ENCODE measurements at regions not wholly inside any gene's neighbourhood (a gene's known extent, or its start where the extent isn't known, plus 50 kb on each side); places are given as distances from the start of the nearest gene placed in this dataset.

DNA sequence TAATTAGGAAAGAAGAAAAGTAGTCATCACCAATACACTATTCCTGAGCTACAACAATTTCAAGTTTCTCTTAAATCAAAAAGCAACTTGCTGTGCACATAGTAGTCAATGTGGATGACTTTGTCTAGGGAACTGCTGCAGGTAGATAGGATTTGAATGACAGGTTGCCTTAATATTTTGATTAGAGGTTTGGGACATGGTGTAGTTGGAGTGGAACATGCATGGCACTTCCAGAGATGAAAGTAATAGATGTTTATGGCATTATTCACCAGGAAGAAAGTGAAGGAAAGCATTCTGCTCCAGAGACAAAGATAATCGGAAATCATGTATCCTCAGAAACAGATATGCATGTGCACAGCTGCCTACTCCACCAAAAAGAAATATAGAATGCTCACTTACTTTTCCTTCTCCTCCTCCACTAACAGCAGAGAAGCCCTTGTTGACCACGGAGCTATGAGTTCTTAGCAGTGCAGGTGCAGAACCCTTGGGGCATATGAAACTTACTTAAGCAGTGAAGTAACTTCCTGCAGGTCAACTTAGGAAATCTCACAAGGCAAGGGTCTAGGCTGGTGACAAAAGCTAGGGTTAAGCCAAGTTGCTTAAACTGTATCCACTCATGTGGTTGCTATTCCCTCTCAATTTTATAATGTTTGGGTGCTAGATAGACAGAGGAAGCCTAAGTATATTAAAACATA is 390.8 kb downstream of the HNRNPD start:
- no peaks in the 10 kb centered on the region for H3K27me3 ChIP-seq (replicated peaks; ENCODE audit: control insufficient read depth, insufficient read depth, low read length)
- no peaks in the 10 kb centered on the region for H3K9me3 ChIP-seq
- POLR2A ChIA-PET, result interaction anchor here (0.6 kb wide), 1 partner anchor 22 kb away, joined by 3 read pairs; no protein-coding TSS in a partner anchor
- peaks cover 3% of the 10 kb centered on the region for H3K4me1 ChIP-seq
- H3K4me3 ChIP-seq (ENCODE audit: low read depth, low read length), result no peak overlapping the region
- no TSS peak for BruUV-seq (replicated peaks)
- Mint-ChIP-seq H3K9me3 (ENCODE audit: unreplicated experiment) (no peaks in the 10 kb centered on the region), H3K27me3 (ENCODE audit: insufficient read depth, unreplicated experiment) (no peaks in the 10 kb centered on the region), H3K4me1 (ENCODE audit: low read depth, unreplicated experiment) (no peaks in the 10 kb centered on the region), H3K27ac (ENCODE audit: unreplicated experiment) (no peak overlapping the region), H3K4me3 (ENCODE audit: unreplicated experiment) (no peak overlapping the region), H3K36me3 (ENCODE audit: insufficient read depth, unreplicated experiment) (no peaks in the 10 kb centered on the region)
- CTCF ChIA-PET, result no interaction called here
- no peaks in the 10 kb centered on the region for H3K36me3 ChIP-seq (ENCODE audit: control insufficient read depth, insufficient read depth, low read length)
- TF ChIP-seq, protein P1, sequence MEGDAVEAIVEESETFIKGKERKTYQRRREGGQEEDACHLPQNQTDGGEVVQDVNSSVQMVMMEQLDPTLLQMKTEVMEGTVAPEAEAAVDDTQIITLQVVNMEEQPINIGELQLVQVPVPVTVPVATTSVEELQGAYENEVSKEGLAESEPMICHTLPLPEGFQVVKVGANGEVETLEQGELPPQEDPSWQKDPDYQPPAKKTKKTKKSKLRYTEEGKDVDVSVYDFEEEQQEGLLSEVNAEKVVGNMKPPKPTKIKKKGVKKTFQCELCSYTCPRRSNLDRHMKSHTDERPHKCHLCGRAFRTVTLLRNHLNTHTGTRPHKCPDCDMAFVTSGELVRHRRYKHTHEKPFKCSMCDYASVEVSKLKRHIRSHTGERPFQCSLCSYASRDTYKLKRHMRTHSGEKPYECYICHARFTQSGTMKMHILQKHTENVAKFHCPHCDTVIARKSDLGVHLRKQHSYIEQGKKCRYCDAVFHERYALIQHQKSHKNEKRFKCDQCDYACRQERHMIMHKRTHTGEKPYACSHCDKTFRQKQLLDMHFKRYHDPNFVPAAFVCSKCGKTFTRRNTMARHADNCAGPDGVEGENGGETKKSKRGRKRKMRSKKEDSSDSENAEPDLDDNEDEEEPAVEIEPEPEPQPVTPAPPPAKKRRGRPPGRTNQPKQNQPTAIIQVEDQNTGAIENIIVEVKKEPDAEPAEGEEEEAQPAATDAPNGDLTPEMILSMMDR (IDR thresholded peaks at IDR 0.05; ENCODE audit: insufficient read depth in 1 of 2, low read depth in 1 of 2, low read length in 1 of 2, severe bottlenecking in 1 of 2, unreplicated experiment in 1 of 2), result no peak
- no peak for DNase-seq
- intact Hi-C loops (cut with micrococcal nuclease; ENCODE audit: unreplicated experiment), result no loop called here

DNA sequence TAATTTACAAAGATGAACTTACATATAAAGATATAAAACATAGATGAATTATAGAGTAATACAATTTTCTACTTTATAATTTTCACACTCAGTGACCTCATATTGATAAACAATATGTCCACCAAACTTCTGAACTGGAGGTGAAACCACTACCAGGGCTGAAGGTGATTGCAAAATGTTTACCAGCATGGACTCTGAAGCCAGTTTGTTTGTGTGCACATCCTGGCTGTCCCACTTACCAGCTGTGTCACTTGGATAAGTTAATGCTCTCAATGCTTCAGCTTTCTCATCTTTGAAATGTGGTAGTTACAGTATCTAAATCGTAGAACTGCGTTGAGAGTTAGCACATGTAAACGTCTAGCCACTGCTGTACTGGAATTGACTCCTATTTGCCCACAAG is 392.6 kb downstream of the HNRNPD start:
- no peak for DNase-seq
- Mint-ChIP-seq H3K27me3 (ENCODE audit: insufficient read depth, unreplicated experiment) (no peaks in the 10 kb centered on the region), H3K4me1 (ENCODE audit: low read depth, unreplicated experiment) (no peaks in the 10 kb centered on the region), H3K4me3 (ENCODE audit: unreplicated experiment) (no peak overlapping the region), H3K27ac (ENCODE audit: unreplicated experiment) (no peak overlapping the region), H3K9me3 (ENCODE audit: unreplicated experiment) (no peaks in the 10 kb centered on the region), H3K36me3 (ENCODE audit: insufficient read depth, unreplicated experiment) (no peaks in the 10 kb centered on the region)
- Histone ChIP-seq H3K27me3 (replicated peaks; ENCODE audit: control insufficient read depth, insufficient read depth, low read length) (no peaks in the 10 kb centered on the region), H3K9me3 (no peaks in the 10 kb centered on the region), H3K4me1 (no peaks in the 10 kb centered on the region), H3K4me3 (ENCODE audit: low read depth, low read length) (no peak overlapping the region), H3K36me3 (ENCODE audit: control insufficient read depth, insufficient read depth, low read length) (no peaks in the 10 kb centered on the region)
- intact Hi-C loops (cut with micrococcal nuclease; ENCODE audit: unreplicated experiment), result no loop called here
- CTCF ChIA-PET, result no interaction called here
- POLR2A ChIA-PET, result no interaction called here
- no TSS peak for BruUV-seq (replicated peaks)
- TF ChIP-seq, protein P1 (IDR thresholded peaks at IDR 0.05; ENCODE audit: insufficient read depth in 1 of 2, low read depth in 1 of 2, low read length in 1 of 2, severe bottlenecking in 1 of 2, unreplicated experiment in 1 of 2), result no peak

DNA sequence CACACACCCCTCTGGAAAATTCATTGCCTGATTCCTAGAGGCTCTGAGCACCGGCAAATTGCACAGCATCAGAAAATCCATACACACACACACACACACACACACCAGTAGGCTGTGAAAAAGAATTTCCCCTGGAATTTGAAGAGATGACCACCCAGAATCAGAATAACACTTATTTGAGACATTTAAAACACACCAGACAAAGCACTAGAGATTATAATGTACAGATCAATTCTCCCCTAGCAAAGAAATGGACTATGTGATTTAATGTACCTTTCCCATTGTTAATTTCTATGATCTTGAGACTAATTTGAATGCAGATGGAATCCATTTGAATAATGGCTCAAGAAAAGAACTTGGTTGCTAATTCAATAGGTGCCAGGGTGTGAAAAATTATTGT is 399.3 kb downstream of the HNRNPD start:
- Histone ChIP-seq H3K4me1 (peaks cover 4% of the 10 kb centered on the region; the same call in 1 of the 2 replicates), H3K36me3 (ENCODE audit: control insufficient read depth, insufficient read depth, low read length) (no peaks in the 10 kb centered on the region), H3K9me3 (no peaks in the 10 kb centered on the region), H3K4me3 (ENCODE audit: low read depth, low read length) (no peak overlapping the region), H3K27me3 (replicated peaks; ENCODE audit: control insufficient read depth, insufficient read depth, low read length) (no peaks in the 10 kb centered on the region)
- POLR2A ChIA-PET, result no interaction called here
- Mint-ChIP-seq H3K4me1 (ENCODE audit: low read depth, unreplicated experiment) (peaks cover 7% of the 10 kb centered on the region), H3K36me3 (ENCODE audit: insufficient read depth, unreplicated experiment) (peaks cover 6% of the 10 kb centered on the region), H3K4me3 (ENCODE audit: unreplicated experiment) (no peak overlapping the region), H3K9me3 (ENCODE audit: unreplicated experiment) (no peaks in the 10 kb centered on the region), H3K27me3 (ENCODE audit: insufficient read depth, unreplicated experiment) (no peaks in the 10 kb centered on the region), H3K27ac (ENCODE audit: unreplicated experiment) (no peak overlapping the region)
- intact Hi-C loops (cut with micrococcal nuclease; ENCODE audit: unreplicated experiment), result no loop called here
- CTCF ChIA-PET, result no interaction called here
- no peak for DNase-seq
- TF ChIP-seq, protein P1 (IDR thresholded peaks at IDR 0.05; ENCODE audit: insufficient read depth in 1 of 2, low read depth in 1 of 2, low read length in 1 of 2, severe bottlenecking in 1 of 2, unreplicated experiment in 1 of 2), result no peak
- no TSS peak for BruUV-seq (replicated peaks)

All from Caco-2 (cell line).